ENCODE measurements at regions not wholly inside any gene's neighbourhood (a gene's known extent, or its start where the extent isn't known, plus 50 kb on each side); places are given as distances from the start of the nearest gene placed in this dataset.

DNA sequence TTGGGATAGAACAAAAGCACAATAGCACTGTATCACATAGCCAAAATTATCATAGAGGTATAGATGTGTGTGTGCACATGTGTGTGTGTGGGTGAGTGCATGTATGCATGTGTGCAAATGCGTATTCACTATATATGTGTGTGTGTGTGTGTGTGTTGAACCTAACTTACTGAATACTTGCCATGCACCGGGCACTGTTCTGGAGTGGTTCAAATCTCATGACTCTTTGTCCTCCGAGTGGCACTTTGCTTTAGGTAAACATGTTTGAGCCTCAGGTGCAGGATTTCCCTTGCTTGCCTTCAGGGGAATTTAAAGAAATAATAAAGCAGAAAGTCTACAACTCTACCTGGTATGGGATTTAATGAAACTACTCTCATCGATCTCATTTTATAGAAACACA is 183.5 kb upstream of the GDNF start:
- DNase-seq: no peak

- no peak for DNase-seq
Measured at GRCh38 chr5:38022631-38023030, 182.8 kb upstream of the GDNF start.

DNA sequence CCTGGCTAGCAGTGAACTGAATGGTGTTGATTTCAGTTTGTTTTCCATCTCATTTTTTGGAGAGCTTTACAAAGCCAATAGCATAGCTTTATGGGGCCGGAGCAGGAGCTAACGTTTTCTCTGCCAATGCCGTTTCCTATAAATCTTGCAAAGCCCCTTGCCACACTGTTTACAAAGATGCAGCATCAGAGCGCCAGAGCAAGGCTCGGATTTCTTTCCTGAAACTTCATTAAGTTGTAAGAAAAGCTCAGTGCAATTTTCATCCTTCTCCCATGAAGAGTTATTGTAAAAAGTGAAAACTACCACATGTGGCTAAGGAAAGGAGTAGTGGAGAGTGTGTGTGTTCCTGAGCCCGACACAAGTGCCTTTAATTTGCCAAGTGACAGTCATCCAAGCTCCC is 178.2 kb upstream of the GDNF start:
- DNase-seq: no peak

DNA sequence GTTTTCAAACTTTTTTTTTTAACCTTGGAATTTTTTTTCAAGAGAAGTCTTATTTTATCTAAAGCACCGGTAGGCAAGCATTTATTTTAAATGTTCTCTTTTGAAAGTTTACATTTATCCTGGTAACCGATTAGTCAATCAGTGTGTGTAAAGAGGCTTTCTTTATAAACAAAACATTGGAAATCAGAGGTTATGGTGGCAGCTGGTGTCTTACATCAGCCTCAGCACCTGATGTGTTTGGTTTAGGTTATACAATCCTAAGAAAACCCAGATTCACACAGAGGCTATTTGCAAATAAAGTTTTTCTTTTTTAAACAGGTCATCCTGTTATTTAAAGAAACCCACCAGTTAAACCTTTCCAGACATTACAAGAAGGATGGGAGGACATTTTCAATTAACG is 173.3 kb upstream of the GDNF start:
- no peak for DNase-seq

GRCh38 chr5:38011668-38012188 is 171.9 kb upstream of the GDNF start:
- DNase-seq: no peak

DNA sequence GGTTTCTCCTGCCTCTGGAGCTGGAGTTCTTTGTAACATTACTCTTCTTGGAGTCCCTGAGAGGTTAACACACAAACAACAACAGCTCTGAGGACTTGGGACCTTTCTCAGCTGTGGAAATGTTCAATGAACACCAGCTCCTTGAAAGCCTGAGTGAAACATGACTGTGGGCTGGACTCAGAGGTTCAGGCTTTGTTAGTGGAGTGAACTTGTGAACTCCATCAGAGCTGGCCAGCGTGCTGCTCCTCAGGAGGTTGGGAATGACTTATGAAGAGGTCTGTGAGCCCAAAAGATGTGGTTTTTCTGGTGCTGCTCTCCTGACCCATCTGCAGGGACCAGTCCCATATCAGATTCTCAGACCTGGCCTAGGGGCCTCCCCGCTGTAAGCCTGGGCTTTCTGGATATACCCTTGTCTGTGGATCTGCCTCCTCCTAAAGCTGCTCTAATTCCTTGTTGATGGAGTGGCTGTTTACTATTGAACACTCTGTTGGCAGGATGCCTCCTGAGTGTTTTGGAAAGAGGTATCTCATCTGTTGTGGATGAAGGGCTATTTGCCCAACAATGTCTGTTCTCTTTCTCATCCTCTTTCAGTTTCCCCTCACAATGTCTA is 170.0 kb upstream of the GDNF start:
- DNase-seq: no peak

DNA sequence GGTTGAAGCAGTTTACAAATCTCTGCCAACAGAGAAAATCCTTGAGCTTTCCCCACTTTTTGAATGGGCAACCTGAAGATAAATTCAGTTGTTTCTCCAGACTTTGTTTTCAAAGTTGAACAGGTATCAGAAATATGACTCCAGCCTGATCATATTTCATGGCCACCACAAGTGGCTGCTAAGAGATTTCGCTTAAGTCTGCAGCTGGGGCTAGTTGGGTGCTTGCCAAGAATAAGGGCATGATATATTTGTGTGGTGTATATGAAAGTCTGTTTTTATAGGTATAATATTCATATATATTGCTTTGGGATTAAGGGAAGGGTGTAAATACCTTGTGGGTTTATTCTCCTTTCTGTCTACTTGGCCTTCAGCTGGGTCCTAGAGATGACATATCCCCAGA is 168.4 kb upstream of the GDNF start:
- DNase-seq: no peak

DNA sequence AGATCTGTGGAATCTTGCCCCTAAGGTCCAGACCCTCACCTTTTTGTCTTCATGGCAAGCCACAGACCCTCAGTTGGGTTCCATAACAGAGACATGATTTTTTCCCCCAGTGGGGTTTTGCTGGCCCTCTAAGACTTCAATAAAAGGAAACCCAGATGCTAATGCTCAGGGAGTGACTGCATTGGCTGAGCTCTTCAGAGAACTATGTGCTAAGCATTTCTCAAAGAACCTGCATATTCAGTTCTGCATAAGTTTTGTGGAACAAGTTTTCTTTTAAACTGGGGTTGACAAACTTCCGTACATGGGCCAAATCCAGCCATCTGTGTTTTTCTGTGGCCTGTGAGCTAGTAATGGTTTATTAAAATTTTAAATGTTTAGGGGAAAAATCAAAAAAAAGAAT is 159.8 kb upstream of the GDNF start:
- no peak for DNase-seq

- no peak for DNase-seq
Measured at GRCh38 chr5:37996918-37997317, 157.1 kb upstream of the GDNF start.

GRCh38 chr5:37994729-37995128 is 154.9 kb upstream of the GDNF start:
- no peak for DNase-seq

GRCh38 chr5:37991301-37992299 is 151.8 kb upstream of the GDNF start:
- DNase-seq: no peak

DNA sequence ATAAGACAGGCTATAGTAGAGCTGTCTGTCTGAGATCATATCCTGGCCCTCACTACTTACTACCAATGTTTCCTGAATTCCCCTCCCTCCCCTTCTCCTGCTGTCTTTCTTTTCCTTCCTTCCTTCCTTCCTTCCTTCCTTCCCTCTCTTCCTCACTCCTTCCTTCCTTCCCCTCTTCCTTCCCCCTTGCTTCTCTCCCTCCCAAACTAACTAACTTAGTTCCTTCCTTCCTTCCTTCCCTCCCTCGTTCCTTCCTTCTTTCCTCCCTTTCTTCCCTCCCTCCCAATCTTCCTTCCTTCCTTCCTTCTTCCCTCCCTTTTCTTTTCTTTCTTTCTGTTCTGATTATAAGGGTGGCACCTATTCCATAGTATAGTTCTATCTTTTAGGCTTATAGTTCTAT is 150.0 kb upstream of the GDNF start:
- DNase-seq: no peak

DNA sequence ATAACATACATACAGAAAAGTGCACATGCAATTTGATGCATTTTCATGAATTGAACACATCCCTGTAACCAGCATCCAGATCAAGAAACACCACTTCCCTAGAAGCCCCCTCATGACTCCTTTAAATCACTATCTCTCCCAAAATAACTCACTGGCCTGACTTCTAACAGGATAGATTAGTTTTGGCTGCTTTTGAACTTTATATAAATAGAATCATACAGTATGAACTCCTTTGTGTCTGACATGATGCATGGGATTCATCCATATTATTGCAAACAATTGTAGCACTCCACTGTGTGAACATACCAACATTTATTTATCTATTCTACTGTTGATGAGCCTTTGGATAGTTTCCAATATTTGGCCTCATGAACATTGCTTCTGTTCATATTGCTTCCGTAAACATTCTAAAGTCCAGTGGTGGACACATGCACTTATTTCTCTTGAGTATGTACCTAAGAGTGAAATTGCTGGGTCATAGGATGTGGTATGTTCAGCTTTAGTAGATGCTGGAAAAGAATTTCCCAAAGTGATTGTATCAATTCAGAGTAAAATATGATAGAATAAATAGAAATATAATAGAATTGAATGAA is 148.7 kb upstream of the GDNF start:
- no peak for DNase-seq

DNA sequence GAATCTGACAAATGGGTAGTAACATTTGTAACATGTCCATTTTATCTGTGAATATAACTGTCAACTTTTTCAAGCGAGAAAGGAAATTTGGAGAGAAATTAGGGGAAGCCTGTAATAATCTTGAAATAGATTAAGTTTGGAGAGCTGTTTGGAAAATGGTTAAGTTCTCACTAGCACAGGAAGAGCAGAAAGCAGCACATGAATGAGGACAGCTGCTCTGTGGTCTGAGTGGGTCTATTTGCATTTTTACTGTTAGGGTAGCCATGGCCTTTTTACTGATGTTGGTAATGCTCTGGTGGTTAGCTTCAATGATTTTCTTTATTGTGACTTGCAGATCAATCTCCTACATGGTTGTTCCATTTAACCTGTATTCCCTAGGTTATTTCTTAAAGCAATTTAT is 144.5 kb upstream of the GDNF start:
- no peak for DNase-seq

DNA sequence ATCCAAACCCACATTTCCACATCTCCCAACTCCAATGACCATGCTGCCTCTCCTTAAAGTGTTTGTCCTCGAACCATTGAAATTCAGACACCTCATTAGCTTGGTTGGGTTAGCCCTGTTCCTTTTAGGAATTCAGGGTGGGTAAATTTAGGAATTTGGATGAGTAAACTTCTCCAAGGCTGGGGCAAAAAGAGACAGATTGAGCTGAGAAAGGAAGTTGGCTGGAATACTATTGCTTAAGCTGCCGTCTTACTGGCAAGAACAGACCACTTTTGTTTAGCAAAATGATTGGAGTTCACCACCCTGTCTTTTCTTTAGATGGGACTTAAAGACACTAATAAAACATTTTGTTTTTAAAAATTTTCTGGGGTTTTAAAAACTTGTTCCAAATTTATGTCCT is 143.6 kb upstream of the GDNF start:
- no peak for DNase-seq

DNA sequence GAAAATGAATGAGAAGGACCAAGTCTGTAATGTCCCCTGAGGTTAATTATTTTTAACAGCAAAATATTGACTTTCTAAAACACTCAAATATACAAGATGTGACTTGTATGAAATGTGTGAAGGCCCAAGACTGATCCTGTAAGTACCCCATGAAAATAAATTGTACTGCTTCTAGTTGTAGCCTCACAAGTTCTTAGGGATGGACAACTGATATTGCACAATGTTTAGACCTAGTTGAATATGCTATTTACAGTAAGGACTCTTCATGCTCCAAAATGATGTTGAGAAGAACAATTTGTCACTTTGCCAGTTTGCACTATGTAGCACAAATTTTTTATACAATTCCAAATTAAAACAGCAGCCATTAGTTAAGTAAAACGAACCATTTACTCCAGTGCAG is 139.7 kb upstream of the GDNF start:
- DNase-seq: no peak

DNA sequence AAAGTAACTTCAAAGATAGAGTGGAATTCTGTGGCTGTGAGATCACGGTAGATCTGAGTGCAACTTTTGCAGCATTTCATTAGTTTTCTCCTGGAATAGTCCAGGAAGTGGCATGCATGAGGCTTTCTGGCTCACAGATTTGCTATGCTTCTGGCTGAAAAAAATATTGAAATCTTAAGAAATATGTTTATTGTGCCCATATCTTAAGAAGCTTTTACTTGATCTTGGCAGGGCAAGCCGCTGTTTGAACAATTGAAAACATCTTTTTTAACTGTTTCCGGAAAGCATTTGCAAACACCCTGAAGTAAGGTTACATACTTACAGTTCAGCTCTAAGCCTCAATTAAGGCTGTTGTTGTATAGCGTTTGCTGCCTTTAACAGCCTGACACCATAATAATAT is 135.7 kb upstream of the GDNF start:
- no peak for DNase-seq

GRCh38 chr5:37971483-37972024 is 131.7 kb upstream of the GDNF start:
- DNase-seq: no peak

GRCh38 chr5:37966871-37967270 is 127.0 kb upstream of the GDNF start:
- no peak for DNase-seq

DNA sequence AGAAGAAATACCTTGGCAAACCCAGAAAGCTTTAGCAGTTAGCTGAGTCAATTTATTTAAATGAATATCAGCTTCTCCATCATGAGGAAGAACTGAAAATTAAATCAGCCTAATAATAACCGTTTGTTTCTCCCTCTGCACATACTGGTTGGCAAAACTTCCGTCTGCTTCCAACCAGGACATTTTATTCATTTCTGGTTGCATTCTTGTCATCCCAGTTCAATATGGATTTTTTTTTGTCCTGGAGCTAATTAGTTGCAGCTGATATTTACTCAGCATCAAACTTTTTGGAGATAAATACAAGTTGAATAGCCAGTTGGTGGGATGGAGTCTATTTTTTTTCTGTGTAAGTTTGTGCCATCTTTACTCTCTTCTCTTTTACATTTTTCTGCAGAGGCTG is 126.5 kb upstream of the GDNF start:
- no peak for DNase-seq

GRCh38 chr5:37962389-37962788 is 122.5 kb upstream of the GDNF start:
- no peak for DNase-seq

- no peak for DNase-seq
Measured at GRCh38 chr5:37957218-37957617, 117.4 kb upstream of the GDNF start.

- DNase-seq: no peak
Measured at GRCh38 chr5:37955748-37956147, 115.9 kb upstream of the GDNF start.

GRCh38 chr5:37954561-37954960 is 114.7 kb upstream of the GDNF start:
- no peak for DNase-seq
